T1000 (cell line): ENCODE measurements at regions not wholly inside any gene's neighbourhood (a gene's known extent, or its start where the extent isn't known, plus 50 kb on each side); places are given as distances from the start of the nearest gene placed in this dataset.
"Not testable (repeated sequence)": the region's sequence is repeated elsewhere in the genome, so short reads cannot be mapped to it uniquely, and the experiment has no call there.

Experiments used
- DNase-seq: peaks from one replicate; lab custom pipeline; 2025; ENCODE audit warnings: mixed read lengths; lab: John Stamatoyannopoulos, UW

DNA sequence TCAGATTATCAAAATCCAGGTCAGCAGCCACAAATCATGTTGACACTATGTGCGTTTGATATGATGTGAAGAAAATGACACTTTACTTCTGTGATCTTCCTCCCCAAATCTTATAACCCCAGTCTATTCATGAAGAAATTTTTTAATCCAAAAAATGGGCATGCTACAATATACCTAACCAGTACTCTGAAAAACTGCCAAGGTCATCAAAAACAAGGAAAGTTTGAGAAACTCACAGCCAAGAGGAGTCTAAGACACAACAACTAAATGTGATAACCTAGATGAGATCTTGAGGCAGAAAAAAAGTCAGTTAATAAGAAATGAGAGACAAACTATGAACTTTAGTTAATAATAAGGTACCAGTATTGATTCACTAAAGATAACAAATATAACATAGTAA lies 200.6 kb upstream of the IRAK1BP1 start:
- no peak for DNase-seq

DNA sequence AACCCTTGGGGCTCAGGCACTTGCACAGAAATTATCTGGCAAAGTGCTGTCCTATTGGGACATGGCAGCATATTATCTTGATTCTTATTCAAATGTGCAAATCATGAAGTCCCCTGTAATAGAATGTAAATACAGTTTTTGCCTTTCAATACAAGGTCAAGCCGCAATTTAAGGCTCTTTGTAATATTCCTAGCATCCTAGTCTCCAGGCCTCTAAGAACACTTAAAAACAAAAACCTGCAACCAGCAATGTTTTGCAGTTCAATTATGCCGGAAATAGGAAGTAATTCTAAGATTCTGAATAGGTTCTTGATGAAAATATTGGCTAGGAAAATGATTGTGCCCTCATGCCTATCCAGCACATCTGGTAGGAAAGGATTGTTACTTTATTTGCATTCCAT lies 197.2 kb upstream of the IRAK1BP1 start:
- DNase-seq, result no peak

DNA sequence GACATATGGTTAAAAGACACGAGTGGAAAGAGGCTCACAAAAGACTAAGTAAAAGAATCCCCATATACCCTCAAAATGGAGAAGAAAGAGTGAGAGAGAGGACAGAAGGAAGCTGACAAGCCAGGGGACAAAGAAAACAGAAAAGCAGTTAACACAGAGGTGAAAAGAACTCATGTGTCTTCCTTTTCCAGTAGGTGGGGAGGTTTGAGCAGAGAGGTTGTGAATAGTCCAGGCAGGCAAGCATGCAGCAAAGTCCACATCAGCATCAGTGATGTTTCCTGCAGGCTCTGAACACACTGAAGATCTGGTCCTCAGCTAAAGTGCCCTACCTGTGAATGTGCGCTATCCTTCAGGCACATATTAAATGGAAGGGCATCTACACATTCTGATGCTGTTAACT lies 196.5 kb upstream of the IRAK1BP1 start:
- DNase-seq, result no peak

DNA sequence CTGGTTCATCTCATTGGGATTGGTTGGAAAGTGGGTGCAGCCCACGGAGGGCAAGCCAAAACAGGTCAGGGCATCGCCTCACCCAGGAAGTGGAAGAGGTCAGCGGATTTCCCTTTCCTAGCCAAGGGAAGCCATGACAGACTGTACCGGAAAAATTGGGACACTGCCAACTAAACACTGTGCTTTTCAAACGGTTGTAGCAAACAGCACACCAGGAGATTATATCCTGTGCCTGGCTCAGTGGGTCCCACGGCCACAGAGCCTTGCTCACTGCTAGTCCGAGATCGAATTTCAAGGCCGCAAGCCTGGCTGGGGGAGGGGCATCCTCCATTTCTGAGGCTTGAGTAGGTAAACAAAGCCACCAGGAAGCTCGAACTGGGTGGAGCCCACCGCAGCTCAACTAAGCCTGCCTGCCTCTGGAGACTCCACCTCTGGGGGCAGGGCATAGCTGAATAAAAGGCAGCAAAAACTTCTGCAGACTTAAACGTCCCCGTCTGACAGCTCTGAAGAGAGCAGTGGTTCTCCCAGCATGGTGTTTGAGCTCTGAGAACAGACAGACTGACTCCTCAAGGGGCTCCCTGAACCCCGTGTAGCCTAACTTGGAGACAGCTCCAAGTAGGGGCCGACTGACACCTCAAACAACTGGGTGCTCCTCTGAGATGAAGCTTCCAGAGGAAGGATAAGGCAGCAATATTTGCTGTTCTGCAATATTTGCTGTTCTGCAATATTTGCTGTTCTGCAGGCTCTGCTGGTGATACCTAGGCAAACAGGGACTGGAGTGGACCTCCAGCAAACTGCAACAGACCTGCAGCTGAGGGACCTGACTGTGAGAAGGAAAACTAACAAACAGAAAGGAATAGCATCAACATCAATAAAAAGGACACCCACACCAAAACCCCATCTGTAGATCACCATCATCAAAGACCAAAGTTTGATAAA lies 191.0 kb upstream of the IRAK1BP1 start:
- not testable (repeated sequence) for DNase-seq

DNA sequence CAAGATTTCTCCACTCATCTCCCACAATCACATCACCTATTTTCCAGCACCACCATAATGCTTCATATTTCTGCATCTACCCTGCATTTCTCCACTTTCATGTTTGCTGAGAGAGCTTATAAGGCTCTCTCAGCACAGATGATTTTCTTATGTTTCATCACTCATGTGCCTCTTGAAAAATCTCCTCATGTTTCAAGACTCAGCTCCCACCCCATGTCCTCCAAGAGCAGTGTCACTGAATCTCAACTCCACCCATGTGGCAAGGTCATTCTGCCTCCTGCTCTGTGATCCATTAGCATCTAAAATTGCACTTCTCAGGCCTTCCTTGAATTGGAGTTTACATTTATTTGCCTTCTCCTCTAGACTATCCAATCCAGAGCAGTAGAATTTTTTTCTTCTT lies 178.7 kb upstream of the IRAK1BP1 start:
- no peak for DNase-seq

DNA sequence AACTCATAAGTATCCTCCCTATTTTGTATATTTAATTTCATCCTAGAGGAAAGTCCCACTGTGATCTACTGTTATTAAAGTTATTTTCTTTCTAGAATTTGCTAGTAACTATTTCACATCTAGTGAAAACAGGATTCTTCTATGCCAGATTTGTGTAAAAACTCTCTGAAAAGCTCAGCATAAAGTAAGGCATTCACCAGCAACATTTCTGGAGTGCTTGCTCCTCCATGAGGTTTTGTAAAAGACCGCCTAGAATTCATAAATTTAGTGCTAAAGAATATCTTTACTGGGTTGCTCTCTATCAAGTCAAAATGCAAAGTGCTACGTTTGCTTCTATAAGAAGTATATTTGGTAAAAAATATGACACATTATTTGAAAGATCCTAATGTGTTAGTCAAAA lies 173.5 kb upstream of the IRAK1BP1 start:
- no peak for DNase-seq

DNA sequence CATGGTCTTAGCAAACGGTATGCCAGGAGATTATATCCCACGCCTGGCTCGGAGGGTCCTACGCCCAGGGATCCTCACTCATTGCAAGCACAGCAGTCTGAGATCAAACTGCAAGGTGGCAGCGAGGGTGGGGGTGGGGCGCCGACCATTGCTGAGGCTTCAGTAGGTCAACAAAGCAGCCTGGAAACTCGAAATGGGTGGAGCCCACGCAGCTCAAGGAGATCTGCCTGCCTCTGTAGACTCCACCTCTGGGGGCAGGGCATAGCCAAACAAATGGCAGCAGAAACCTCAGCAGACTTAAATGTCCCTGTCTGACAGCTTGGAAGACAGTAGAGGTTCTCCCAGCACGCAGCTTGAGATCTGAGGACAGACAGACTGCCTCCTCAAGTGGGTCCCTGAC lies 172.7 kb upstream of the IRAK1BP1 start:
- not testable (repeated sequence) for DNase-seq

DNA sequence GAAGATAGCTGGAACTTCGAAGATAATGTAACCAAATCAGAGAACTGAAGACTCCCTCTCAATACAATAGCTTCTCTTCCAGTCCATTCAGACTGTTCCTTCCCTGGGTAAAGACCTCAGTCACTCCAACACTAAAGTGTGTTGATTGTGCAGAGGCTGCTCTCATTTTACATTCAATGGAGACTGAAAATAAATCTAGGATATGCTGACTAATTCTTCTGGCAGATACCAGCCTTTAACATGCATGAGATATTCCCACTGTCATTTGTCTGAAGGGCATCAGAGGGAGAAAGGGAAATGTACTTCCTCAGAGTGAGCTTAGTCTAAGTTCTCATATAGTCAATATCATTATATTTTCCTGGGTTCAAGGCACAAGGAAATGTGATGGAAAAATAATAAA lies 166.4 kb upstream of the IRAK1BP1 start:
- no peak for DNase-seq

DNA sequence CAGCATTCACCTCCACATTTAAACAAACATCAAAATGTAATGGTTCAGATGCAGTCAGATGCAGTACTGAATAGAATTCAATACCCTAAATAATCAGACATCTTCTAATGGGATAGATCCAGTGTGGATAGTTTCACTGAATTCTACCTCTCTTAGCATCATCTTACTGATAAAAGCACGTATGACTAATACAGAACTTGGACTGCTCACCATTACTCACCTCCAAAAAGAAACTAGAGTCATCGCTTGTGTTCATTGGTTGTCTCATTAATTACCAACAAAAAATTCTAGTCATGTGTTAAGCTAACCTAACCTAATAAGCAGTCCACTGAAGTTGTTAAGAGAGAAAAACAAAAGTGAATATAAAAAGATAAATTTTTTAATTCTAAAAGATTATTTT lies 165.9 kb upstream of the IRAK1BP1 start:
- DNase-seq, result no peak

DNA sequence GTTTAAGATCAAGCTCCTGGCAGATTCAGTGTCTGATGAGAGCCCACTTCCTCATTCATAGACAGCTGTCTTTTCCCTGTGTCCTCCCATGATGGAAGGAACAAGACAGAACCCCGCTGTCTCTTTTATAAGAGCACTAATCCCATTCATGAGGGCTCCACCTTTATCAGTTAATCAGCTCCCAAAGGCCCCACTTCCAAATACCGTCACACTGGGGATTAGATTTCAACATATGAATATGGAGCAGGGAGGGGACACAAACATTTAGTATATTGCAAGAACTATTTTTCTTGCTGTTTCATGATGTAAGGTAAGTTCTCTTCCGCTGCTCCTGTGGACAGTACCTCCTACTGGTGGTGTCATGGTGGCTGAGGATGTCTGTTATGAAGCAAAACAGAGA lies 158.3 kb upstream of the IRAK1BP1 start:
- no peak for DNase-seq

DNA sequence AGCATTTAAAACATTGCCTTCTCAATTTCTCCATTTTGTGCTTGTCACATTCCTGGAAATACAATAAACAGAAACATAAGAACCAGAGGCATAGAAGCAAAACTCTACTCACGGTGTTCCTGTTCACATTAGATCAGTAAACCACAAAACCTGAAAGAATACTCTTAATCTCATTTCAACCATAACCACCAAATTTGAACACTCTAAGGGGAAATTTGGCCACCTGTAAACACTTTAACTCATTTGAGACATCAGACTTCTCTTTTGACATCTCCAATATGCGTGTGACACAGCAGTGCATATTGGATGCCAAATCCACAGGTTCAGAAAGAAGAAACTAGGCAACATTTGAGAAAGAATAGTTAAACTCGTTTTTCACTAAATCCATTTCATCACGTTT lies 153.8 kb upstream of the IRAK1BP1 start:
- no peak for DNase-seq

DNA sequence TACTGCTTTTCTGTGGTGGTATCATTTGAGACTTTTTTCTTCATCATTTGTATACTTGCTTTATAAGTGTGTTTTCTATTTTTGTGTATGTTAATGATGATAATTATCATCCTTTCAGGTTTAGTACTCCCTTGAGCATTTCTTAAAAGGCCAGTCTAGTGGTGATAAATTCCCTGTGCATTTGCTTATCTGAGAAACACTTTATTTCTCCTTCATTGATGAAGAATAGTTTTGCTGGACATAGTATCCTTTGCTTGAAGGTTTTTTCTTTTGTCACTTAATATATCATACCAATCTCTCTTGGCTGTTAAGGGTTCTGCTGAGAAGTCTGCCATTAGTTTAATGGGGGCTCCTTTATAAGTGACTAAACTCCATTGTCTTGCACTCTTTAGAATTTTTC lies 123.2 kb upstream of the IRAK1BP1 start:
- DNase-seq, result no peak

DNA sequence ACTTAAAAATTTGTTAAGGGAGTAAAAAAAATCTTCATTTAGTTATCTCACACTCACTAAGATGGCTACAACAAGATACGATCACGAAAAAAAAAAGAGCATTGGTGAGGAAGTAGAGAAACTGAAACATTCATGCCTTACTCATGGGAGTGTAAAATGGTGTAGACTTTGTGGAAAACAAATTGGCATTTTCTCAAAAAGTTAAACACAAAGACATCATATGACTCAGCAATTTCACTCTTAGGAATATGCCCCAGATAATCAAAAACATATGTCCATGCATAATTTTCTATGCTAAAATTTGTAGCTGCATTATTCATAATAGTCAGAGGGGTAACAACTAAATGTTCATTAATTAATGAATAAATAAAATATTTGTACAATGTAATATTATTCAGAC lies 120.9 kb upstream of the IRAK1BP1 start:
- DNase-seq, result no peak

DNA sequence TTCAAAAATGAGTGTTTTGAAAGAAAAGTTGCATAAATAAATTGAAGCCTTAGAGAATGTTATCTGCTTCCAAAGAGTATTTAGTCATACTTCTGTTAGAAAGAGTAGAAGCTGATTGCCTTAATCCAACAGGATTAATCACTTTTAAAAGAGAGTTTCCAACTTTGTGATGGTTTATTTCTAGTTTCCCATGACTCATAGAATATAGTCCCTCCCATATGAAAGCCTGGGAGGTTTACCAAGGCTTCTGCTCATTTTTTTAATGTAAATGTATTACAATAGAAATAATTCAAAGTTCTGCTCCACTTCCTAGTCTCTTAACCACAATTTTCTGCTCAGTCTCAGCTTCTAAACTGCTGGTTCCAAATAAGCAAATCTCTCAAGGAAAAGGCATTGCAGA lies 118.0 kb upstream of the IRAK1BP1 start:
- DNase-seq, result no peak

DNA sequence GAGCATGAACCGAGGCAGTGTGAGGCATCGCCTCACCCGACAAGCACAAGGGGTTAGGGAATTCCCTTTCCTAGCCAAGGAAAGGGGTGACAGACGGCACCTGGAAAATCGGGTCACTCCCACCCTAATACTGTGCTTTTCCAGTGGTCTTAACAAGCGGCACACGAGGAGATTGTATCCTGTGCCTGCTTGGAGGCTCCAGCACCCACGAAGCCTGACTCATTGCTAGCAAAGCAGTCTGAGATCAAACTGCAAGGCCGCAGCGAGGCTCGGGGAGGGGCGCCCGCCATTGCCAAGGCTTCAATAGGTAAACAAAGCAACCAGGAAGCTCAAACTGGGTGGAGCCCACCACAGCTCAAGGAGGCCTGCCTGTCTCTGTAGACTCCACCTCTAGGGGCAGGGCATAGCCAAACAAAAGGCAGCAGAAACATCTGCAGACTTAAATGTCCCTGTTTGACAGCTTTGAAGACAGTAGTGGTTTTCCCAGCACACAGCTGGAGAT lies 109.0 kb upstream of the IRAK1BP1 start:
- DNase-seq, result not testable (repeated sequence)

DNA sequence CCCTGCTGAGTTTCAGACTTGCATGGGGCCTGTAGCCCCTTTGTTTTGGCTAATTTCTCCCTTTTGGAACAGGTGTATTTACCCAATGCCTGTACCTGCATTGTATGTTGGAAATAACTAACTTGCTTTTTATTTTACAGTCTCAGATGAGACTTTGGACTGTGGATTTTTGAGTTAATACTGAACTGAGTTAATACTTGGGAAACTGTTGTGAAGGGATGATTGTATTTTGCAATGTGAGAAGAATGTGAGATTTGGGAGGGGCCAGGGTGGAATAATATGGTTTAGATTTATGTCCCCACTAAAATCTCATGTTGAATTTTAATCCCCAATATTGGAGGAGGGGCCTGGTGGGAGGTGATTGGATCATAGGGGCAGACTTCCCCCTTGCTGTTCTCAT lies 99.1 kb upstream of the IRAK1BP1 start:
- DNase-seq, result no peak

DNA sequence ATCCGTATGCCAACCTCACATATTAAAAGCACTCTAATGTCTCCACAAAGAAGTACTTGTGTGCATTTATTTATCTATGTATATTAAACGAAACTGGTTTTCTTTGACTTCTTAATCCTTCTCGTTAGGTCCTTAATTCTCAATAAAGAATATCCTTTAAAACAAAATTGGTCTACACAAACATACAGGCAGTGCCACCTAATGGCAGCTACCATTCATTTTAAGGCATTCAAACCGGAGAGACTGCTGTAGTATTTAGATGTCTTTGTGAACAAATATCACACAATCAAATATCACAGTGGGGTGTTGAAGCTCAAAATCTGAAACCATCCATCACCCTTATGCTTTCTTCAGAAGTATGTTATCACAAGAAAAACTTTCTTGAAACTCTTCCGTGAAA lies 96.6 kb upstream of the IRAK1BP1 start:
- DNase-seq, result no peak

DNA sequence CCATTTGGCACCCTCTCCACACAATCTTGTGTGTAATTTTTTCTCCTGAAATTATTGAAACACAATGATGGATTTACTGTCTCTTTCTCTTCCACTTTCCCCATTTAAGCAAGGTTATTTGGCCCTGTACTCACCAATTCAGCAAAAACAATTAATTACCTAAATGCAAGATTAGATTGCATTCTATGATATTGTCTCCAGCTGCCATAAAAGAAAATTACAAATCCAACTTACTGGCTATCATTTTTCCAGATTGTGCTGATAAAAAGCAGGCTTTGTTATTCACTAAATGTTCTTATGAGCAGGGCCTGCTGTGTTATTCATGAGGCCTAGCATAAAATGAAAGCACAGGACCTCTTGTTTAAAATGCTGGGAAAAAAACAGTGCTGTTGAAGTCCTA lies 95.8 kb upstream of the IRAK1BP1 start:
- DNase-seq, result no peak

DNA sequence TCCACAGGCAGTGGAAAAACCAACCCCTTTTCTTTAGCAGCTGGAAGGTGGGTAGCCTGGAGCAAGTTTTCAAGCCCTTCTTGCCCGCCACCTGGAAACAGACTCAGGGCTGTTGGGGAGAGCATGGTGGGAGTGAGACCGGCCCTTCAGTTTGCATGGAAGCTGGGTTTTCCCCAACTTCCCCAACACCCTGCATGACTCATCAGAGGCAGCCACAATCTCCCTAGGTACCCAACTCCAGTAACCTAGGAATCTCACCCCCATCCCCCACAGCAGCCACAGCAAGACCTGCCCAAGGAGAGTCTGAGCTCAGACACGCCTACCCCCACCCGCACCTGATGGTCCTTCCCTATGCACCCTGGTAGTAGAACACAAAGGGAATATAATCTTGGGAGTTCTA lies 86.3 kb upstream of the IRAK1BP1 start:
- DNase-seq, result no peak

DNA sequence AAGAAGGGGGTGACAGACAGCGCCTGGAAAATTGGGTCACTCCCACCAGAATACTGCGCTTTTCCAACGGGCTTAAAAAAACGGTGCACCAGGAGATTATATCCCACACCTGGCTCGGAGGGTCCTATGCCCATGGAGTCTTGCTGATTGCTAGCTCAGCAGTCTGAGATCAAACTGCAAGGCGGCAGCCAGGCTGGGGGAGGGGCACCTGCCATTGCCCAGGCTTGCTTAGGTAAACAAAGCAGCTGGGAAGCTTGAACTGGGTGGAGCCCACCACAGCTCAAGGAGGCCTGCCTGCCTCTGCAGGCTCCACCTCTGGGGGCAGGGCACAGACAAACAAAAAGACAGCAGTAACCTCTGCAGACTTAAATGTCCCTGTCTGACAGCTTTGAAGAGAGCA lies 84.0 kb upstream of the IRAK1BP1 start:
- DNase-seq, result not testable (repeated sequence)

DNA sequence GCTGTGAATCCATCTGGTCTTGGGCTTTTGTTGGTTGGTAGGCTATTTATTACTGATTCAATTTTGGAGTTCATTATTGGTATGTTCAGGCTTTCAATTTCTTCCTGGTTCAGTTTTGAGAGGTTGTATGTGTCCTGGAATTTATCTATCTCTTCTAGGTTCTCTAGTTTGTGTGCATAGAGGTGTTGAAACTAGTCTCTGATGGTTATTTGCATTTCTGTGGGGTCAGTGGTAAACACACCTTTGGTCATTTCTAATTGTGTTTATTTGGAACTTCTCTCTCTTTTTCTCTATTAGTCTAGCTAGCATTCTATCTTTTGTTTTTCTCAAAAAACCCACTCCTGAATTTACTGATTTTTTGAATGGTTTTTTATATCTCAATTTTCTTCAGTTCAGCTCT lies 70.1 kb upstream of the IRAK1BP1 start:
- DNase-seq, result no peak

DNA sequence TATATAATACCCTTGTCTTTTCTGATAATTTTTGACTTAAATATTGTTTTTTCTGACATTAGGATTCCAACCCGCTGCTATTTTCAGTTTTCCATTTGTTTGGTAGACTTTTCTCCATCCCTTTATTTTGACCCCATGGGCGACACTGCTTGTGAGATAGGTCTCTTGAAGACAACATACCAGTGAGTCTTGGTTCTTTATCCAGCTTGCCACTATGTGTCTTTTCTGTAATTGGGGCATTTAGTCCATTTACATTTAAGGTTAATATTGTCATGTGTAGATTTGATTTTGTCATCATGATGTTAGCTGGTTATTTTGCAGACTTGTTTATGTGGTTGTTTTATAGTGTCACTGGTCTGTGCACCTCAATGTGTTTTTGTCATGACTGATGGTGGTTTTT lies 67.7 kb upstream of the IRAK1BP1 start:
- no peak for DNase-seq

DNA sequence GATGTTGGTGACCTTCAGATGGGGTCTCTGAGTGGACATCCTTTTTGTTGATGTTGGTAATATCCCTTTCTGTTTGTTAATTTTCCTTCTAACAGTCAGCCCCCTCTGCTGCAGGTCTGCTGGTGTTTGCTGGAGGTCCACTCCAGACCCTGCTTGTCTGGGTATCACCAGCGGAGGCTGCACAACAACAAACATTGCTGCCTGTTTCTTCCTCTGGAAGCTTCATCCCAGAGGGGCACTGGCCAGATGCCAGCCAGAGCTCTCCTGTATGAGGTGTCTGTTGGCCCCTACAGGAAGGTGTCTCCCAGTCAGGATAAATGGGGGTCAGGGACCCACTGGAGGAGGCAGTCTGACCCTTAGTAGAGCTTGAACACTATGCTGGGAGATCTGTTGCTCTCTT lies 60.6 kb upstream of the IRAK1BP1 start:
- not testable (repeated sequence) for DNase-seq
